GM18520 (cell line): ENCODE measurements at regions not wholly inside any gene's neighbourhood (a gene's known extent, or its start where the extent isn't known, plus 50 kb on each side); places are given as distances from the start of the nearest gene placed in this dataset.
A peak's percentile ranks its signal among the peaks of the same experiment; 100 is the strongest.
"Not testable (repeated sequence)": the region's sequence is repeated elsewhere in the genome, so short reads cannot be mapped to it uniquely, and the experiment has no call there.

Source experiments
- ATAC-seq: cut with Tn5 transposase; IDR thresholded peaks from one replicate; pipeline ENCODE4 v1.9.1; 2021; ENCODE audit not compliant: unreplicated experiment

DNA sequence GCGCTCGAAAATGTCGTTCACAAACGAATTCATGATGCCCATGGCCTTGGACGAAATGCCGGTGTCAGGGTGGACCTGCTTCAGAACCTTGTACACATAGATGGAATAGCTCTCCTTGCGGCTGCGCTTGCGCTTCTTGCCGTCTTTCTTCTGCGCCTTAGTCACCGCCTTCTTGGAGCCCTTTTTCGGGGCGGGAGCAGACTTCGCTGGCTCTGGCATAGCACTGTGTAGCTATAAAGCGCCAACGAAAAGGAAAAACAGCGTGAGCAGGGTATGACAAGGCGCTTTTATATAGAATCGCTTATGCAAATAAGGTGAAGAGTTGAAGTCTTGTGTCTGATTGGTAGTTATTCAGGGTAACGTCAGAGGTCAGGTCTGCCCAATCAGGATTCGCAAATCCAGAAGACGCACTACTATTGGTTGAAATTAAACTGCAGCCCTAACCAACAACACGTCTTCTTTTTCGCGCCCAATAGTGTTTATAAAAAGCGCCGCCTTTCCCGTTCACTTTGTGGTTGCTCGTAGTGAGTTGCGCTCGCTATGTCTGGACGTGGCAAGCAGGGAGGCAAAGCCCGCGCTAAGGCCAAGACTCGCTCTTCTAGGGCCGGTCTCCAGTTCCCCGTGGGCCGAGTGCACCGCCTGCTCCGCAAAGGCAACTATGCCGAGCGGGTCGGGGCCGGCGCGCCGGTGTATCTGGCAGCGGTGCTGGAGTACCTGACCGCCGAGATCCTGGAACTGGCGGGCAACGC lies 114.8 kb upstream of the PRSS16 start:
- peak; percentile 73 for ATAC-seq

DNA sequence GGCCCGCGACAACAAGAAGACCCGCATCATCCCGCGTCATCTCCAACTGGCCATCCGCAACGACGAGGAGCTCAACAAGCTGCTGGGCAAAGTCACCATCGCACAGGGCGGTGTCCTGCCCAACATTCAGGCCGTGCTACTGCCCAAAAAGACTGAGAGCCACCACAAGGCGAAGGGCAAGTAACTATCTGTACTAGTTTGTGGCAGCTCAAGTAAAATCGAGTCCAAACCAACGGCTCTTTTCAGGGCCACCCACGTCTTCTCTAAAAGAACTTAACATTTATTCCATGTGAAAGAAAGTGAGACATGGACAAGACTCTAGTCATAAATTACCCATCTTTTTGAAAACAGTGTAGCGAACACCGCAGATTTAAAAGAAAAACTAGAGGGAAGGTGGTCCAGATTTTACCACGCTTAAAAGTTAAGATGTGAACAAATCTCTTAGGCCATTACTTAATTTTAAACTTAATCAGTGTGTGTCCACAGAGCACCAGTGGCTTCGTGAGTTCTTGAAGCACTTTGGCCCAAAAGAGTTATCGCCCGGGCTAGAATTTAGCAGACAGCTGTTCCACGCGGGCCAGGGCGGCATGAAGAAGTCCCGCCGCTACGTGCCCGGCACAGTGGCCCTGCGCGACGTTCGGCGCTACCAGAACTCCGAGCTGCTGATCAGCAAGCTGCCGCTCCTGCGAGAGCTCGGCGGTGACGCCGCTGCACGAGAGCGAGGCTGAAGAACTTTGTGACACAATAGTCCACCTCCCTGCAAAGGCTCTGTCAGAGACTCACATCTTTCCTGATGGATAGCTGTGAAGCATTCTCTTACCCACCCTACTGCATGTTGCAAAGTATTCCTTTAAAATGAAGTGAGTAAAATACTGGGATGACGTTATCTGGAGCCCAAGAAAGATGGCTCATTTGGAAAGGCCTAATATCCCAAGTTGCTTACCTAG lies 113.9 kb upstream of the PRSS16 start:
- no peak for ATAC-seq

GRCh38 chr6:27135087-27135657 lies 112.3 kb upstream of the PRSS16 start:
- ATAC-seq, result no peak

GRCh38 chr6:27136077-27136644 lies 111.3 kb upstream of the PRSS16 start:
- no peak for ATAC-seq

GRCh38 chr6:27136978-27137814 lies 110.3 kb upstream of the PRSS16 start:
- no peak for ATAC-seq

GRCh38 chr6:27138406-27138805 lies 109.1 kb upstream of the PRSS16 start:
- no peak for ATAC-seq

DNA sequence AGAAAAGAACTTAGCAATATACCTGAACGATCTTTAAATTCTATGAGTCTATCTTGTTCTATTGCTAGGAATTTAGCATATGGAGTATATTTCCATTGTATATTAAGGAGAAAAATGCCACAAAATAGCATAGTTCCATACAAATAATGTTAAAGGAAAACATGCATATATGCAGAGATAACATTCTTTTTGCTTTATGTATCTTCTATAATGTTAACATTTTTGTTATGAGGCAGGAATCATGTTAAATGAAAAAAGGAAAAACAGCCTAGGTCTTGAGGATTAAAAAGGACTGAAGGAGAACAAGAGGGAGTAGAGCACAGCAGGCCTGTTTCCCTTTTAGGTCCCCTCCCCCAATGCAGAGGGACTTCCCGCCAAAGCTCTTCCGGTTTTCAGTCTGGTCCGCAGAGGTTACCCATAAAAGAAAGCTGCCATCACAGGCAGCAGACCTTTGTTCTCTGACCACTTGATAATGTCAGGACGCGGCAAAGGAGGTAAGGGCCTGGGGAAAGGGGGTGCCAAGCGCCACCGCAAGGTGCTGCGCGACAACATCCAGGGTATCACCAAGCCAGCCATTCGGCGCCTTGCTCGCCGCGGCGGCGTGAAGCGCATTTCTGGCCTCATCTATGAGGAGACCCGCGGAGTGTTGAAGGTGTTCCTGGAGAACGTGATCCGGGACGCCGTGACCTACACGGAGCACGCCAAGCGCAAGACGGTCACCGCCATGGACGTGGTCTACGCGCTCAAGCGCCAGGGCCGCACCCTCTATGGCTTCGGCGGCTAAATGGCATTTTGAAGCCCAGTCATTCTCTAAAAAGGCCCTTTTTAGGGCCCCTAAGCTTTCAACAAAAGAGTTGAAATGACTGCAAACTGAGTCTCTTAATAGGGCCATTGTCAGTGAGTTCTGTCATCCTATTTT lies 108.4 kb upstream of the PRSS16 start:
- peak; percentile 38 for ATAC-seq

GRCh38 chr6:27139756-27140579 lies 107.5 kb upstream of the PRSS16 start:
- peak; percentile 7 for ATAC-seq

GRCh38 chr6:27140999-27141528 lies 106.4 kb upstream of the PRSS16 start:
- no peak for ATAC-seq

DNA sequence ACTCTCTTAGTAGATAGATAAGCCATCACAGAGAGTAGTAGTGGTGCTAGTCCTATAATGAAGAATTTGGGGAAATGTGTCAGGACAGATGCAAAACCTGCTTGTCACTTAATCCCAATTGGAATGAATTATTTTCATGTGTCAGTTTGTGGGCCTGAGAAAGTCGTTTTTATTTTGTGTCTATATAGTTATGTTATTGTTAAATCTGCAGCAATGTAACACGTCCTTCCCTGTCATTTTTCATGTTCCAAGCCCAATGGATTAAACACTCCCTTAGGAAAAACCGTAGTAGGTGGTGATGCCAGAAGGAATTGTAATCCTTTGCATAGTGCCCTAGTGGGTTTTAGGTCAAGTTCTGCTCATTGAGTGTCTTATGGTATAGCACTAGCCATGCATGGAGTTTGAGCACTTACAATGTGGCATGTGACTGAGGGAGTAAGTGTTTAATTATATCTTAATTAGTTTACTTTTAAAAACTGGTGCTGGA lies 105.9 kb upstream of the PRSS16 start:
- no peak for ATAC-seq

GRCh38 chr6:27143020-27143388 lies 104.5 kb upstream of the PRSS16 start:
- not testable (repeated sequence) for ATAC-seq

DNA sequence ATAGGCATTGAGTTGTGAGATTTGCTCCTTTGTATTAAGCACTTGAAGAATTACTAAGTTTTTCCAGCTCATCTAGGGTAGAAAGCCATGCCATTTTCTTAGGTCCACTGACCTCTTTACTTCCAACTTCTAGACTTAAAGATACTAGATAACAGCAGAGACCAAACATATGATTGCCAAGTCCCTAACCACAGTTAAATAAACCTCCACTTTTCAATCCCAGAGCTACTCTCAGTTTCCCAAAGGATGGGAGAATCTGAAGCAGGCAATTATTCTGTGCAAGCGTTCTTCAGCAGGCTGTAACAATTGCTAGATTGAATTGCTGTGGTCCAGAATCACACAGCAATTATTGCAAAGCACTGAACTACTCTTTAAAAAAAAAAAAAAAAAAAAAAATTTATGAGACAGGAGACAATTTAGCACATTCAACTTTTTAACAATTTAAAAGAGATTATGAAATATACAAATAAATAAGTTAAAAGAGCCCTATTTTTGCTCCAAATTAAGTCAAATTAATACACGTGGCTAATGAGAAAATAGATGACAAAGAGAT lies 104.0 kb upstream of the PRSS16 start:
- no peak for ATAC-seq

GRCh38 chr6:27144740-27145079 lies 102.8 kb upstream of the PRSS16 start:
- ATAC-seq, result no peak

- ATAC-seq, result no peak
These were observed 101.6 kb upstream of the PRSS16 start for GRCh38 chr6:27145731-27146455.

DNA sequence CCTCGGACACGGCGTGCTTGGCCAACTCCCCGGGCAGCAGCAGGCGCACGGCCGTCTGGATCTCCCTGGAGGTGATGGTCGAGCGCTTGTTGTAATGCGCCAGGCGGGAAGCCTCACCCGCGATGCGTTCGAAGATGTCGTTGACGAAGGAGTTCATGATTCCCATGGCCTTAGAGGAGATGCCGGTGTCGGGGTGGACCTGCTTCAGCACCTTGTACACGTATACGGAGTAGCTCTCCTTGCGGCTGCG lies 101.1 kb upstream of the PRSS16 start:
- ATAC-seq, result not testable (repeated sequence)

DNA sequence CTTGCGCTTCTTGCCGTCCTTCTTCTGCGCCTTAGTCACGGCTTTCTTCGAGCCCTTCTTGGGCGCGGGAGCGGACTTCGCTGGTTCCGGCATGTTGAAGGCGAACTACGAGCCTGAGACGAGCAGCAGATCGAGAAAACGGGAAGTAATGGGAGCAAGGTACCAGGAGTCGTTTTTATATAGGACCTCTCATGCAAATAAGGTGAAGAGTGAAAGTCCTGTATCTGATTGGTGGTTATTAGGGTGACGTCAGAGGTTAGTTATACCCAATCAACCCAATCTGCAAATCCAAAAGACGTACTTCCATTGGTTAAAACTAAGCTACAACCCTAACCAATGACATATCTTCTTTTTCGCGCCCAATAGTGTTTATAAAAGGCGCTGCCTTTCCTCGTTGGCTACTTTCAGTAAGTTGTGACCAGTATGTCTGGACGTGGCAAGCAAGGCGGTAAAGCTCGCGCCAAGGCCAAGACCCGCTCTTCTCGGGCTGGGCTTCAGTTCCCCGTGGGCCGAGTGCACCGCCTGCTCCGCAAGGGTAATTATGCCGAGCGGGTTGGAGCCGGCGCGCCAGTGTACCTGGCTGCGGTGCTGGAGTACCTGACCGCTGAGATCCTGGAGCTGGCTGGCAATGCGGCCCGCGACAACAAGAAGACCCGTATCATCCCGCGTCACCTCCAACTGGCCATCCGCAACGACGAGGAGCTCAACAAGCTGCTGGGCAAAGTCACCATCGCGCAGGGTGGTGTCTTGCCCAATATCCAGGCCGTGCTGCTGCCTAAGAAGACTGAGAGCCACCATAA lies 100.6 kb upstream of the PRSS16 start:
- peak; percentile 76 for ATAC-seq

DNA sequence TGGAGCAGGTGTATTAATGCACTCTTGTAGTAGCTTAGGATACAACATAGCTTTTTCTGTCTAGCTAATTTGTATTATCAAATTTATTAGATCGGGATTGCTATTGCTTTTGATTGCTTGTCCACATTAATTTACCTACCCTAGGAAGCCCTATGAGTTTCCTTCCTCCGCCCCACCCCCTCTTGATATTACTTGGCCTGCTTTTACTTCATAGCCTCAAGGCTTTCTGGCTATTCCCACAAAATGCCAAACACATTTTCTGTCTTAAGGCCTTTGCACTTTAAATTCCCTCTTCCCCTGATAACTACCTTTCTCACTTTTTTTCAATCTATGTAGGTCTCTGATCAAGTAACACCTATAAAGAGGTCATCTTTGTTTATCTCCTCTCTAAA lies 99.1 kb upstream of the PRSS16 start:
- ATAC-seq, result no peak
